HuH-7 (cell line): ENCODE measurements at regions not wholly inside any gene's neighbourhood (a gene's known extent, or its start where the extent isn't known, plus 50 kb on each side); places are given as distances from the start of the nearest gene placed in this dataset.
A peak's percentile ranks its signal among the peaks of the same experiment; 100 is the strongest.
"Not testable (repeated sequence)": the region's sequence is repeated elsewhere in the genome, so short reads cannot be mapped to it uniquely, and the experiment has no call there.

Source experiments
- DNase-seq: peaks from one replicate; pipeline ENCODE4 v3.0.0; 2011; ENCODE audit warnings: low spot score

GRCh38 chr15:70398694-70399093, 301.0 kb upstream of the TLE3 start:
- no peak for DNase-seq

GRCh38 chr15:70396807-70397206, 299.1 kb upstream of the TLE3 start:
- DNase-seq = no peak

GRCh38 chr15:70395164-70395563, 297.4 kb upstream of the TLE3 start:
- no peak for DNase-seq

GRCh38 chr15:70390723-70391122, 293.0 kb upstream of the TLE3 start:
- no peak for DNase-seq

- DNase-seq = no peak
These were observed 290.3 kb upstream of the TLE3 start for GRCh38 chr15:70387993-70388392.

GRCh38 chr15:70387081-70387480, 289.4 kb upstream of the TLE3 start:
- DNase-seq = no peak

- DNase-seq = no peak
These were observed 288.0 kb upstream of the TLE3 start for GRCh38 chr15:70385711-70386110.

GRCh38 chr15:70385052-70385451, 287.3 kb upstream of the TLE3 start:
- DNase-seq = no peak

- DNase-seq = no peak
These were observed 286.1 kb upstream of the TLE3 start for GRCh38 chr15:70383856-70384255.

- no peak for DNase-seq
These were observed 285.2 kb upstream of the TLE3 start for GRCh38 chr15:70382762-70383458.

GRCh38 chr15:70382009-70382749, 284.5 kb upstream of the TLE3 start:
- DNase-seq = no peak

- DNase-seq = no peak
These were observed 282.5 kb upstream of the TLE3 start for GRCh38 chr15:70379938-70380883.

GRCh38 chr15:70379134-70379533, 281.4 kb upstream of the TLE3 start:
- no peak for DNase-seq

GRCh38 chr15:70378126-70379031, 280.7 kb upstream of the TLE3 start:
- DNase-seq = no peak

- DNase-seq = peak; percentile 62
These were observed 279.4 kb upstream of the TLE3 start for GRCh38 chr15:70376929-70377691.

GRCh38 chr15:70376031-70376928, 278.6 kb upstream of the TLE3 start:
- DNase-seq = no peak

GRCh38 chr15:70375586-70375985, 277.9 kb upstream of the TLE3 start:
- no peak for DNase-seq

GRCh38 chr15:70375006-70375431, 277.3 kb upstream of the TLE3 start:
- no peak for DNase-seq

- DNase-seq = no peak
These were observed 276.4 kb upstream of the TLE3 start for GRCh38 chr15:70374096-70374495.

- DNase-seq = not testable (repeated sequence)
These were observed 275.7 kb upstream of the TLE3 start for GRCh38 chr15:70373439-70373838.
